ENCODE measurements at regions not wholly inside any gene's neighbourhood (a gene's known extent, or its start where the extent isn't known, plus 50 kb on each side); places are given as distances from the start of the nearest gene placed in this dataset.
"Not testable (repeated sequence)": the region's sequence is repeated elsewhere in the genome, so short reads cannot be mapped to it uniquely, and the experiment has no call there.

DNA sequence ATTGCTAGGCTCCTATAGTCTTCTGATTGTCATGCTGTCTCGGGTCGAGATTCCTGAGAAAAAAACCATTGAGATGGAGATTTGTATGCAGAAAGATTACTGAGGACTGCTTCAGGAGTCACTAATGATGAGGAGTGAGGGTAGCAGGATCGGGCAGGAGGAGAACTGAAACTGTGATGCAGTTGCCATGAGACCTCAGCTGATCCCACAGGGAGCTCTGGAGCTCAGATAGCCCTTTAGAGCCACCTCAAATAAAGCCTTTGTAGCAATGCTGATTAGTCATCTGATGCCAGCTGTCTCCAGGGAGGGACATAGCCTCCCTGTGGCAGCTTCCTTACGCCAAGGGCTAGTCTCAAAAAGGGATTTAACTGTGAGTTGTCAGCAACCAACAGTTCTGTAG is 256.9 kb downstream of the DMAC1 start:
- DNase-seq (ENCODE audit: low read depth in 2 of 2), result no peak

GRCh38 chr9:7542126-7542525 is 257.5 kb downstream of the DMAC1 start:
- no peak for DNase-seq (ENCODE audit: low read depth in 2 of 2)

DNA sequence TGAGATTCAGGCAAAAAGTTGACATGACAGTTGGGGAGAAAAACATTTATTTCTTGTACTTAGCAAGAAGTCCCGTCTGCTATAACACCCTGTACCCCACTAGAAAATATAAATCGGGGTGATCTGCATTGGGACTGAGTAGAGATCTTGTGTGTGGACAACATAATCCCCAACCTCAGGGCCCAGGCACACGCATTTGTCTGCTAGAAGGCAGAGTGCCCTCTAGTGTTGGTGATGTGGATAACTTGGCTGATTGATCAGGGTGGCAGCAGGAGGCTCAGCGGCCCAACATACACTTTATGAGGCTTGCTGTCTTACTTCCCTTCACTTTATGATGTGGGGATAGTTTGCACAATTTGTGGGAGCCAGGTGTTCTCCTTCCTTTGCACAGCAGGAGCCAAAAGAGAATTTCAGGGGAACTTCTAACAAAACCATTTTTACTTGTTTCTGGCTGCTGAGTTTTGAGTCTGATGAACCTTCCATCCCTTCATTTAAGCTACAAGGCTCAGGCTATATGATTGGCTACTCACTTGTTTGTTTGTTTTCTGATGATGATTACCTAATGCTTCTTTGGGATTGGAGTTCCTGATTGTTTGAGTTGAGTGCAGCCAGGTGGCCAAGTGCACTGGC is 263.2 kb downstream of the DMAC1 start:
- DNase-seq (ENCODE audit: low read depth in 2 of 2), result no peak

DNA sequence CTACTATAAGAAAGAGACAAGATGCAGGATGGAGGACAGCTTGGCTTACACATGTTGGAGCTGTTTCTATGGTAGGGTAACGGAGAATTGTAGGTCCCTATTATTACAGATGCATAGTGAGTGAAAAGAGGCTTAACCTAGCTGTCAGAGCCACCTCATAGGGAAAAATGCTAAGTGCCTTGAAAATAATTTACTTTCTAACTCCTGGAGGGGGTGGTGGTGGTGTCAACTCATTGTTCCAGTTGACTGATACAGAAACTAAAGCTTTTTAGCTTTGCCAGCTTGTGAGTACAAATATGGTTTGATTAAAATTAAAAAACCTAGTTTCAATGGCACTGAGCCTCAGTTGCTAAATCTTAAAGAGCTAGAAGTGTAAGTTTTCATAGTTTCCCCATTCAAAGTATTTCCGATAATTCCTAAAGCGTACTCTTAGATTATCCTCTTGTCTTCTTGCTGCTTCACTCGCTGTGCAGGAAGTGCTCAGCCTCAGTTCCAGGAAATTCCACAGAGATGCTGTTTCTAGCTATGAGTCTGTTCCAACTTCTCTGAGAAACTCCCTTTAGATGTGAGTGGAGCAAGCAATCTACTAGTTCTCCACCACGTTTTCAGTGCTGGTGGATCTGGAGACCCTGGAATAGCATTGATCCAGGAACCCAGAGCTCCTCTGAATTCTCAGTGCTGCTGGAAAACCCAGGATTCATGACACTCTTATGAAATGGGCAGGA is 265.2 kb downstream of the DMAC1 start:
- no peak for DNase-seq (ENCODE audit: low read depth in 2 of 2)

- DNase-seq (ENCODE audit: low read depth in 2 of 2), result no peak
Observed at GRCh38 chr9:7533376-7534090, 266.0 kb downstream of the DMAC1 start.

DNA sequence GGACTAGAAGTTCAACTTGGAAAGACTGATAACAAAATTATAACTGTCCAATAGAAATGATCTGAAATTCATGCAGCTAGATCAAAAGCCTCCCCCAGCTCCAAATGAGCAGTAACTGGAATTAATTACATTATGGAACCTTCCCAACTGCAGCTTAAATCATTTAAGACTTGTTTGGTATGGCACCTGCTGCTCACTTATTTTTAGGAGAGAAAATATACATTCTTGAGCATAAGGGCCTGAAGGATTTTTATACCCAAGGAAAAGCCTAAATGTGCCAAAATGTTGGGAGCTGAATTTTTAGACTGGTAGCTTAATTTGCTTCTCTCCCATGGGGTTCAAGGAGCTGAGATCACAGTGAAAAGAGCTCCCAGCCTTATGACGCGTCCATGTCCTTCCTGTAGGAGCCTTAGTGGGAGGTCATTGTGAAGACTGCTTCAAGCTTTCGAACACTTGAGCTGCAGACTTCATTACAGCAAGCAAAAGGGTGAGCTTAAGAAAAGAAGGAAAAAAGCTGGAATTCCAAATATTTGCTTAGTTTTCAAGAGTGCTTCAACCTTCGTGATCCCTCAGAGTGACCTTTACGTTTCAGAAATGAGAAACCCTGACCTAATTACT is 276.0 kb downstream of the DMAC1 start:
- DNase-seq (ENCODE audit: low read depth in 2 of 2), result no peak

GRCh38 chr9:7520396-7520795 is 279.2 kb downstream of the DMAC1 start:
- no peak for DNase-seq (ENCODE audit: low read depth in 2 of 2)

GRCh38 chr9:7516376-7516775 is 283.2 kb downstream of the DMAC1 start:
- no peak for DNase-seq (ENCODE audit: low read depth in 2 of 2)

DNA sequence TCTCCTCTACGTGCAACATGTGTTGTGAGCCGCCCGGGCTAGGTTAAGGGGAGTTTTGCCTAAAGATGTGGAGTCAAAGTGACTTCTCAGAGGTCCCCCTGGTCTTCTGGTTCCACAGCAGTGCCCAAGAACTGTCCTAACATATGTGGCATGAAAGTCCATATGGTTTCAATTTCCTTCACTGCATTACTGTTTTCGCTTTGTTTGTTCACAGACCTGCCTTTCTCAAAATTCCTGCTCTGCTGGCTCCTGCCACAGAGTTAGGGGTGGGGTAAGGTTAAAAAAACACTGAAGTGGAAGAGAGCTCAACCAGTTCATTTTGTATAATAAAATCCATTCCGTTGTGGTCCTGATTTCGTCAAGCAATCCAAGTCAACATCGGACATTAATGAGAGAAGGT is 289.4 kb downstream of the DMAC1 start:
- DNase-seq (ENCODE audit: low read depth in 2 of 2), result no peak

GRCh38 chr9:7509576-7510145 is 289.9 kb downstream of the DMAC1 start:
- DNase-seq (ENCODE audit: low read depth in 2 of 2), result no peak

DNA sequence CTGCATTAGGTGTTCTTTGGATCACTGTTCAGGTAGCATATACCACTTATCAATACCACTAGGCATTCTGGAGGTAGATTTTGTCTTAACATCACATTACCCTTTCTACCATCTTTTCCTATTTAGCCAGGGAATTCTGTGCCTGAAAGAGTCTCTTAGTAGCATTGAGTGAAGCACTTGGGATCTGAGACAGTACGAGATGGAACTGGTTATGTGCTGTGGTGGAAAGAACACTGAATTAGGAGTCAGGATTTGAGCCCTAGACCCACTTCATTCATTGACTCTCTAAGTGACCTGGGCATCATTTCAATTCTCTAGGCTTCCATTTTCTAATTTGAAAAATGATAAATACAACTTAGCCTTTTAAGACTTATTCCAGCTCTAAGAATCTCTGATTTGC is 291.1 kb downstream of the DMAC1 start:
- no peak for DNase-seq (ENCODE audit: low read depth in 2 of 2)

DNA sequence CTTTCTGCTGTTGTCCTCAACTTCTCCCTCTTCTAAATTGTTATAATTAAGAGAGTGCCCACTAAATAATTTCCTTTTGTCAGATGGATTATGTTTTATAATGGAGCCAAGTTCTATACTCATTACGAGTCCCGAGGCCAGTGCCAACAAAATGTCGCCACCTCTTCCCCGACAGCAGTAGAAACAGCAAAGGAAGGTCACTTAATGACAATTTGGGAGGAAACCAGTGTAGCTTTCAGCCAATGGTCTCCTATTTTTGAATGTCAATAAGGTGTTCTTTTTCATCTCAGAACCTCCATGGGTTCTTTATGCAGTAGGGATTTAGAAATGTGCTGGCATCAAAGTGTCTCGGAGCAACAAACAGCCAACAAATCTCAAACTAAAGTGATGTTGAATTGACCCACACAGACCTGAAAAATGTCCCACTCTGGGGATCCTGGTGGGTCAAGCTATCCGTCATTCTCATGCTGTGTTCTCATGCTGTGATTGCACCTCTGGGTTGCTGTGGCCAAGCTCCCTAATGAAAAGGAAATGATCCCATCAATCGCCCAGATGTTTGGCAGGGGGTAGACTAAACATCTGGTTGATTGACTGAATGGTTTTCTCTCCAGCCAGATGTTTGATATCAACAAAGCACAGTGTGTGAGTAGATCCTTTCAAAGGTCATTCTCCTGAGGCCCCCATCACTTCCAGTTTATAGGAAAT is 291.9 kb downstream of the DMAC1 start:
- DNase-seq (ENCODE audit: low read depth in 2 of 2), result no peak

- DNase-seq (ENCODE audit: low read depth in 2 of 2), result no peak
Observed at GRCh38 chr9:7507026-7507425, 292.6 kb downstream of the DMAC1 start.

DNA sequence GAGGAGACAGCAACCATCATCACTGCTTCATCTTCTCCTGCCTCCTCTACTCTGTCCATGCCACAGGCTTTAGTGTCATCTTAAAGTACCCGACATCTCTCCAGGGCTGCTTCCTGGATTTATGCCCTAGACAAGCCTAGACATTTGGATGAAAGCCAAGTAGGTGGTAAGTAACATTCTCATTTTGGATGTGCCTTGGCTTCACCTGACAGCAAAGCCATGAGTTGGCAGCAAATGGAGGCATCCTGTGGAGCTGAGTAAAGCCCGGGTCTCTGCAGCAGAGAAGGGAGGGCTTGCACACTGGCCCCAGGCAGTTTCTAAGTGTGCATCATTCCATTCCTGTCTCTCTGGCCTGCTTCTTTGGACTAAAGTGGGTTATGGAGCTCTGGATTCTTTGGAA is 299.1 kb downstream of the DMAC1 start:
- no peak for DNase-seq (ENCODE audit: low read depth in 2 of 2)

DNA sequence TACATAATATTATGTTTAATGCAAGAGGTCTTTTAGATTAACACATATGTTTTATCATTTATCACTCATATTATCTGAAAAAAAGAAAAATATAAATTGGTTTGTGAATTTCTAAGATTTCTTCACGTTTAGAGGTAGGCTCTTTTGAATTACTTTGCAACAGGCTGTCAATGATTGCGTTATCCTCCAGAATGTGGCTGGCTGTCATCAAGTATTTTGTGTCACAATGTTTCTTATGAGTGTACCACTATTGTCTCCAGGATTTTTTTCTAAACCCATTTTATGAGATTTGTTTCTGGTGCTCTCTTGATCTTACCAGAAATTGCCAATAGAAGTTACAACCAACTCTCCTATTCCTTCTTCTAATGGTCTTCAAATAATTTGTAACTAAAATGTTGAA is 307.9 kb downstream of the DMAC1 start:
- no peak for DNase-seq (ENCODE audit: low read depth in 2 of 2)

DNA sequence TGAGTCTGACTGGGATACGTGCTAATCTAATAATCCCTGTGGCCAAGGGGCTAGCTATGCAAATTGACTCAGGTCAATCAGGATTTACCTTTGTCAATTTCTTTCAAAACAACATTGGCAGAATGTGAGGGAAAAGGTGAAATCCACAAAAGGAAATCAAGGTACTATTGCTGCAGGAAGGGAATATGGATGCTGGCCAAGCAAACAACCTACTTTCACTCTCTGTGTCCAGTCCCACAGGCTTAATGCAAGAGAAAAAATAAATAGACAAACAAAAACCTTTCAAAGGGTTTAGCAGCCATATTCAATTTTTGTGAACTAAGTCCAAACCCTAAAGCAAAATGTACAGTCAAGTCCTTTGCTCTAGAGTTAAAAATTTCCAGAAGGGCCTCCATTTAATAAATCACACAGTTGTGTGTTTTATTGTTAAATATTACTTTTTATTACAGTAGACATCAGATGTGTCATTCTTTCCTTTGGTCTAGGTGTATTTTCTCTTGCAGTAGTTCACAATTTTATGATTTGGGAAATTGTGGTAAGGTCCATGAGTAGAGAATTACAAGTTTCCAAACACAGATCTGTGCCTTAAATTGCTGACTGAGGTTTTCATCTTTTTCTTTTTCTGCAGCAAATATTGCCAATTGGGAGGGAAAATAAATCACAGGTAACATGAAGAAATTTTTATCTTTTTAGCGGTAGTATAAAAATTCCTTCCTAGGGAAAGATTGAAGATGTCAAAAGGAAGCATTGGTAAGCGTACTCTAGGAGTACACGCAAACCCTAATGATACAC is 309.1 kb downstream of the DMAC1 start:
- no peak for DNase-seq (ENCODE audit: low read depth in 2 of 2)

DNA sequence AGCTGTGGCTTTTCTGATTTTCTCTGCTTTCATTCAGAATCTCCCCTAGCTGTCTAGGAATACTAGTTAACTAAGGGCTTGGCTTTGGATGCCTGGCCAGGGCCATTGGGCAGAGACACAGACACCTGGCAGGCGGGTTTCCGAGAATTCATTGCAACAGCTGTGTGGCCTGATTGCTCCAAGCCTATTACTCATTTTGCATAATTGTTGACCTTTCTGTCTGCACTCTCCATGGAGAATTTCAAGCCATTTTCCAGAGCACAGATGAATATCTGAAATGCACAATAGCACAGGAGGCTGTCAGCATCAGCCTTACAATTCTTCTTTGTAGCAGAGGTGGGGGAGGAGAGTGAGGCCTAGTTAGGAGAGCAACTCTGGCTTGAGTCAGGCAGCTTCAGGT is 310.5 kb downstream of the DMAC1 start:
- DNase-seq (ENCODE audit: low read depth in 2 of 2), result no peak

- not testable (repeated sequence) for DNase-seq (ENCODE audit: low read depth in 2 of 2)
Observed at GRCh38 chr9:7484014-7484413, 315.6 kb downstream of the DMAC1 start.

GRCh38 chr9:7481570-7481969 is 318.0 kb downstream of the DMAC1 start:
- no peak for DNase-seq (ENCODE audit: low read depth in 2 of 2)

DNA sequence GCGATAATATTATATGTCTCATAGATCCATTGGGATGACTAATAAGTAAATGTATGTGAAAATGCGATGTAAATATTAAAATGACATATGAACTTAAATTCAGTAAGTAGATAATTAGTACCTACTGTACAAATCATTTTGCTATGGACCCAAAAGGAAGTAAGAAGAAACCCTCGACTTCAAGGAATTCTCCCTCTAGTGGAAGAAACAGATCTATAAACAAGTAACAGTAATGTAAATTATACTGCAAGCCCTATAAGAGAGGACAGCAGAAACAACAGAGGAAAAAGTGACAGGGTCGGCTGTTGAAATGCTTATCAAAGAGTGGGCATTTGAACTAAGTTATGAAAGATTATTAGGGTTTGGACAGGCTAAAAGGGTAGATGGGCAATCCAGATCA is 320.3 kb downstream of the DMAC1 start:
- no peak for DNase-seq (ENCODE audit: low read depth in 2 of 2)

DNA sequence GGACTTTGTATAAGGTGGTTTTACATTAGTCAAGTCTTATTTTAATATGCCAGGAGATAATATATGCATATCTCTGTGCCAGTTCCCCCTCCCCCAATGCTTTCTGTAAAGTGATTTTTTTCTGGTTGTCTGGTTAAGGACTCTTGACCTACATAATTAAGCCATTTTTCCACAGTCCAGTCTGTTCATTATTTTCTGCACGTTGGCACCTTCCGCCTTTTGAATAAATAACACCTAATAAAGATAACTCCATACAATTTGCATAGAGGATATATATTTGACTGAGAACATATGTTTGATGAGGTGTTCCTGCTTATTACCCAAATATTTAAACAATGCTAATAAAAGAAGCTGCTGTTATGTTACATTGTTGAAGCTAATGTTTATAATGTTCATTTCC is 320.9 kb downstream of the DMAC1 start:
- no peak for DNase-seq (ENCODE audit: low read depth in 2 of 2)

Data from stimulated activated CD8-positive, alpha-beta memory T cell treated with anti-CD3 and anti-CD28 coated beads, Interleukin-15, amount 100 ng/mL, for 4 hours (primary cell).